HUES48 (cell line): ENCODE measurements at regions not wholly inside any gene's neighbourhood (a gene's known extent, or its start where the extent isn't known, plus 50 kb on each side); places are given as distances from the start of the nearest gene placed in this dataset.

ENCODE experiments used
- H3K27ac ChIP-seq: one replicate; pipeline ENCODE4 v1.7.0; 2013; ENCODE audit warnings: low read depth, low read length, inconsistent platforms
- H3K27me3 ChIP-seq: 2 replicates; pipeline ENCODE4 v1.6.1; 2013; ENCODE audit warnings: mild to moderate bottlenecking, low read length; ENCODE audit not compliant: control insufficient read depth, insufficient read depth
- H3K36me3 ChIP-seq: 2 replicates; pipeline ENCODE4 v1.6.1; 2013; ENCODE audit warnings: low read length; ENCODE audit not compliant: control insufficient read depth, insufficient read depth
- H3K4me1 ChIP-seq: 2 replicates; pipeline ENCODE4 v1.6.1; 2013; ENCODE audit warnings: mild to moderate bottlenecking, low read length; ENCODE audit not compliant: control insufficient read depth, insufficient read depth
- H3K4me3 ChIP-seq: 2 replicates; pipeline ENCODE4 v1.5.1; 2013; ENCODE audit warnings: mild to moderate bottlenecking, low read depth, low read length
- H3K9ac ChIP-seq: 2 replicates; pipeline ENCODE4 v1.6.1; 2013; ENCODE audit warnings: mild to moderate bottlenecking, low read depth, low read length, moderate library complexity
- H3K9me3 ChIP-seq: 2 replicates; pipeline ENCODE4 v1.6.1; 2013; ENCODE audit warnings: low read length; ENCODE audit not compliant: control insufficient read depth, insufficient read depth

- Histone ChIP-seq H3K9me3 (no peaks in the 10 kb centered on the region), H3K27ac (no peak overlapping the region)
Observed at GRCh38 chr2:75326645-75327044, 127.3 kb upstream of the TACR1 start.

DNA sequence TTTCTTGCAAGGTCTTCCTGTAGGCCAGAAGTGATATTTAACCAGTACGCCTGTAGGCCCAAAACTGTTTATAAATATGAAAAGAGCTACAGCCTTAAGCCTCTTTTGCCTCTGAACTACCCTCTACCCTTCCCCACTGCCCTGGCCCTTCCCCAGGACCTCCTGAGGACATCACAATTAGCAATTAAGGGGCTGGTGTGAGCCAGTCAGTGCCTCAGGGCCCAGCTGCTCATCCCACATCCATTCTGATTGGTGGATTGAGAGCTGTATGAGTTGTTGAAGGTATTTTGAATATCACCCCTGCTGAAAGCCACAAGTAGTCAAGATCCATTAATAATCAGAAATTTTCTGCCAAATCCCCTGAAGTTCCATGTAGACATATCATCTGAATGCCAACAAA lies 126.3 kb upstream of the TACR1 start:
- peaks cover 3% of the 10 kb centered on the region; the same call in 1 of the 2 replicates for H3K4me1 ChIP-seq
- H3K27me3 ChIP-seq = no peaks in the 10 kb centered on the region
- H3K4me3 ChIP-seq = no peak overlapping the region
- H3K36me3 ChIP-seq = no peaks in the 10 kb centered on the region
- no peaks in the 10 kb centered on the region for H3K9me3 ChIP-seq
- no peak overlapping the region for H3K27ac ChIP-seq
- H3K9ac ChIP-seq = no peak overlapping the region

More at GRCh38 chr2:75326645-75327044, 127.3 kb upstream of the TACR1 start:
- Histone ChIP-seq H3K27me3 (no peaks in the 10 kb centered on the region), H3K4me3 (no peak overlapping the region), H3K36me3 (no peaks in the 10 kb centered on the region), H3K4me1 (peaks cover 3% of the 10 kb centered on the region; the same call in 1 of the 2 replicates), H3K9ac (no peak overlapping the region)

GRCh38 chr2:75324861-75325284 lies 125.6 kb upstream of the TACR1 start:
- Histone ChIP-seq H3K27ac (no peak overlapping the region), H3K36me3 (no peaks in the 10 kb centered on the region), H3K4me1 (peaks cover 3% of the 10 kb centered on the region; the same call in 1 of the 2 replicates), H3K27me3 (no peaks in the 10 kb centered on the region), H3K4me3 (no peak overlapping the region), H3K9ac (no peak overlapping the region), H3K9me3 (no peaks in the 10 kb centered on the region)

GRCh38 chr2:75324141-75324540 lies 124.8 kb upstream of the TACR1 start:
- Histone ChIP-seq H3K4me1 (peaks cover 3% of the 10 kb centered on the region; the same call in 1 of the 2 replicates), H3K27ac (no peak overlapping the region), H3K27me3 (no peaks in the 10 kb centered on the region), H3K4me3 (no peak overlapping the region), H3K9ac (no peak overlapping the region), H3K36me3 (no peaks in the 10 kb centered on the region), H3K9me3 (no peaks in the 10 kb centered on the region)

- Histone ChIP-seq H3K9ac (no peak overlapping the region), H3K27ac (no peak overlapping the region), H3K4me3 (no peak overlapping the region), H3K9me3 (no peaks in the 10 kb centered on the region), H3K36me3 (no peaks in the 10 kb centered on the region), H3K4me1 (peaks cover 3% of the 10 kb centered on the region; the same call in 1 of the 2 replicates), H3K27me3 (no peaks in the 10 kb centered on the region)
Observed at GRCh38 chr2:75321599-75321922, 122.2 kb upstream of the TACR1 start.

- no peak overlapping the region for H3K4me3 ChIP-seq
- no peak overlapping the region for H3K27ac ChIP-seq
- no peaks in the 10 kb centered on the region for H3K9me3 ChIP-seq
- no peaks in the 10 kb centered on the region for H3K27me3 ChIP-seq
- H3K4me1 ChIP-seq = peaks cover 3% of the 10 kb centered on the region; the same call in 1 of the 2 replicates
- no peak overlapping the region for H3K9ac ChIP-seq
- H3K36me3 ChIP-seq = no peaks in the 10 kb centered on the region
Observed at GRCh38 chr2:75320898-75321598, 121.7 kb upstream of the TACR1 start.

DNA sequence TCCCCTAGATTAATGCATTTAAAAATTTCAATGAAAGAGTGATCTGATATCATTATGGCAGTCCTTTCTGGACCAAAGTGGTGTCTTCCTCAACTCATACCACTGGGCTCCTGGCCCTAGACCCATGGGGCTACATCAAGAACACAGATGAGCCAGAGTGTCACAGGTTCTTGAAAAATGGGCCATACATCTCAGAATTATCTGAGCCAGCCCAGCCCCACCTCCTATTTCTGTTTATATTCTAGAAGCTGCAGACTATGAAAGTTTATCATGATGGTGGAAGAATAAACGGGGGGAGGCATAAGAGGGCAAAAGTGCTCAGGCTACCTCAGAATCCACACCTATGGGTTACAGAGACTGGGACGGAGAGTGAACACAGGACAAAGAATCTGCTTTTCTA lies 120.6 kb upstream of the TACR1 start:
- Histone ChIP-seq H3K9me3 (no peaks in the 10 kb centered on the region), H3K27ac (no peak overlapping the region), H3K36me3 (no peaks in the 10 kb centered on the region), H3K4me1 (peaks cover 3% of the 10 kb centered on the region; the same call in 1 of the 2 replicates), H3K4me3 (no peak overlapping the region), H3K9ac (no peak overlapping the region), H3K27me3 (no peaks in the 10 kb centered on the region)

- H3K27me3 ChIP-seq = no peaks in the 10 kb centered on the region
- H3K4me3 ChIP-seq = no peak overlapping the region
- peaks cover 3% of the 10 kb centered on the region; the same call in 1 of the 2 replicates for H3K4me1 ChIP-seq
- no peaks in the 10 kb centered on the region for H3K9me3 ChIP-seq
- no peak overlapping the region for H3K9ac ChIP-seq
- H3K27ac ChIP-seq = no peak overlapping the region
- no peaks in the 10 kb centered on the region for H3K36me3 ChIP-seq
Observed at GRCh38 chr2:75317802-75318201, 118.5 kb upstream of the TACR1 start.

DNA sequence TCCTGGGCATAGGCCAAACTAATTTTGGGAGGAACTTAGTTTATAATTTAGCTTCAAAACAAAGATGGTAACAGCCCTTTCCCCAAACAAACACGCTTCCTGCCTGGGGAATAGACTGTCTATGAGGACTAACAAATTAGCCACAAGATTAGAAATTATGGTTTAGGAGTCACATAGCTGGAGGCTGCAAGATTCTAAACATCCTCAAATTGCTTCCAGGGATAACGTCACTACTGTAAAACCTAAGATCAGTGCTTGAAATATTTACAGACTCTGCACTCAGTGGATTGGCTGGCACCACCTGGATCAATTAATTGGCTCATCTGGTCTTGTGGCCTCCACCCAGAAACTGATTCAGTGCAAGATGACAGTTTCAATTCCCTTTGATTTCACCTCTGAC lies 118.0 kb upstream of the TACR1 start:
- no peak overlapping the region for H3K9ac ChIP-seq
- peaks cover 3% of the 10 kb centered on the region; the same call in 1 of the 2 replicates for H3K4me1 ChIP-seq
- H3K4me3 ChIP-seq = no peak overlapping the region
- no peaks in the 10 kb centered on the region for H3K9me3 ChIP-seq
- no peak overlapping the region for H3K27ac ChIP-seq
- no peaks in the 10 kb centered on the region for H3K27me3 ChIP-seq
- H3K36me3 ChIP-seq = no peaks in the 10 kb centered on the region

- H3K9ac ChIP-seq = no peak overlapping the region
- no peaks in the 10 kb centered on the region for H3K9me3 ChIP-seq
- no peak overlapping the region for H3K27ac ChIP-seq
- no peaks in the 10 kb centered on the region for H3K36me3 ChIP-seq
- no peaks in the 10 kb centered on the region for H3K4me1 ChIP-seq
- H3K4me3 ChIP-seq = no peak overlapping the region
- H3K27me3 ChIP-seq = no peaks in the 10 kb centered on the region
Observed at GRCh38 chr2:75315436-75315835, 116.1 kb upstream of the TACR1 start.

- Histone ChIP-seq H3K27me3 (no peaks in the 10 kb centered on the region), H3K36me3 (no peaks in the 10 kb centered on the region), H3K9ac (no peak overlapping the region), H3K4me3 (no peak overlapping the region), H3K27ac (no peak overlapping the region), H3K4me1 (no peaks in the 10 kb centered on the region), H3K9me3 (no peaks in the 10 kb centered on the region)
Observed at GRCh38 chr2:75311993-75312392, 112.7 kb upstream of the TACR1 start.
